ENCODE measurements at regions not wholly inside any gene's neighbourhood (a gene's known extent, or its start where the extent isn't known, plus 50 kb on each side); places are given as distances from the start of the nearest gene placed in this dataset.

GRCh38 chr15:61308437-61308836, 79.3 kb upstream of the RORA start (continued):
- TF ChIP-seq STAT6 (CRISPR knock-in tag; conservative IDR thresholded peaks at IDR 0.05; ENCODE audit: low read depth) = no peak

- ChIA-PET POLR2A (no interaction called here), CTCF (no interaction called here)
- peaks cover 11% of the 10 kb centered on the region; the same call in 1 of the 2 replicates for H3K9me3 Mint-ChIP-seq
- DNase-seq (ENCODE audit: low spot score) (no peak), ATAC-seq (no peak)
- no peak overlapping the region for H3K4me3 Mint-ChIP-seq
- no peaks in the 10 kb centered on the region for H3K36me3 Mint-ChIP-seq
- no peak for TF ChIP-seq HMGA2 (CRISPR knock-in tag; IDR thresholded peaks at IDR 0.05)
- no peak for TF ChIP-seq AFF4 (CRISPR knock-in tag; IDR thresholded peaks at IDR 0.05; ENCODE audit: borderline replicate concordance)
- TF ChIP-seq E2F5 (CRISPR knock-in tag; IDR thresholded peaks at IDR 0.05) = no peak
- H3K27me3 Mint-ChIP-seq (ENCODE audit: low read depth) = peaks cover 3% of the 10 kb centered on the region
- H3K4me1 Mint-ChIP-seq = no peaks in the 10 kb centered on the region
- H3K27ac Mint-ChIP-seq = no peak overlapping the region
These were observed 78.4 kb upstream of the RORA start for GRCh38 chr15:61307474-61307873.

- no peak overlapping the region for H3K4me3 Mint-ChIP-seq
- no peak for ATAC-seq
- POLR2A ChIA-PET = no interaction called here
- DNase-seq (ENCODE audit: low spot score) = no peak
- H3K27ac Mint-ChIP-seq = no peak overlapping the region
- 0 out of 2 replicates have a peak, but pooled peaks cover 2% of the 10 kb centered on the region for H3K36me3 Mint-ChIP-seq
- CTCF ChIA-PET = no interaction called here
- H3K9me3 Mint-ChIP-seq = peaks cover 27% of the 10 kb centered on the region
- no peaks in the 10 kb centered on the region for H3K4me1 Mint-ChIP-seq
- no peaks in the 10 kb centered on the region; the same call in 1 of the 2 replicates for H3K27me3 Mint-ChIP-seq (ENCODE audit: low read depth)
- no peak for TF ChIP-seq ZNF121 (CRISPR knock-in tag; IDR thresholded peaks at IDR 0.05)
- TF ChIP-seq PRRX2 (CRISPR knock-in tag; IDR thresholded peaks at IDR 0.05) = no peak
- TF ChIP-seq FOXJ3 (CRISPR knock-in tag; IDR thresholded peaks at IDR 0.05; ENCODE audit: borderline replicate concordance) = no peak
- TF ChIP-seq TP53 (CRISPR knock-in tag; IDR thresholded peaks at IDR 0.05) = no peak
- TF ChIP-seq ZNF281 (CRISPR knock-in tag; IDR thresholded peaks at IDR 0.05) = no peak
- TF ChIP-seq PRDM15 (CRISPR knock-in tag; IDR thresholded peaks at IDR 0.05) = no peak
- no peak for TF ChIP-seq HMGA2 (CRISPR knock-in tag; IDR thresholded peaks at IDR 0.05)
- no peak for TF ChIP-seq KAT7 (CRISPR knock-in tag; IDR thresholded peaks at IDR 0.05; ENCODE audit: borderline replicate concordance)
- TF ChIP-seq ZNF219 (CRISPR knock-in tag; IDR thresholded peaks at IDR 0.05; ENCODE audit: borderline replicate concordance) = no peak
- TF ChIP-seq NFE2L1 (CRISPR knock-in tag; IDR thresholded peaks at IDR 0.05) = no peak
- no peak for TF ChIP-seq ZSCAN18 (CRISPR knock-in tag; IDR thresholded peaks at IDR 0.05)
- TF ChIP-seq ELF4 (CRISPR knock-in tag; IDR thresholded peaks at IDR 0.05; ENCODE audit: low read depth) = no peak
- no peak for TF ChIP-seq ATF6 (CRISPR knock-in tag; IDR thresholded peaks at IDR 0.05)
These were observed 72.6 kb upstream of the RORA start for GRCh38 chr15:61301701-61302100.

Data from WTC11 (cell line).